CD4-positive, alpha-beta T cell treated with Interleukin-10 for 1 hour (primary cell): ENCODE measurements at regions not wholly inside any gene's neighbourhood (a gene's known extent, or its start where the extent isn't known, plus 50 kb on each side); places are given as distances from the start of the nearest gene placed in this dataset.
"Not testable (repeated sequence)": the region's sequence is repeated elsewhere in the genome, so short reads cannot be mapped to it uniquely, and the experiment has no call there.

ENCODE experiments used
- DNase-seq: peaks from one replicate; pipeline ENCODE4 v3.0.0-alpha.2; 2020

- no peak for DNase-seq
These were observed 284.6 kb downstream of the BCAT1 start for GRCh38 chr12:24664161-24664880.

GRCh38 chr12:24661657-24662096 is 287.2 kb downstream of the BCAT1 start:
- no peak for DNase-seq

- DNase-seq: no peak
These were observed 289.9 kb downstream of the BCAT1 start for GRCh38 chr12:24659016-24659415.

- not testable (repeated sequence) for DNase-seq
These were observed 294.6 kb downstream of the BCAT1 start for GRCh38 chr12:24654344-24654743.

GRCh38 chr12:24649634-24650033 is 299.3 kb downstream of the BCAT1 start:
- no peak for DNase-seq

GRCh38 chr12:24649209-24649608 is 299.7 kb downstream of the BCAT1 start:
- DNase-seq: no peak

- DNase-seq: no peak
These were observed 303.6 kb downstream of the BCAT1 start for GRCh38 chr12:24645254-24645653.

- DNase-seq: no peak
These were observed 305.5 kb downstream of the BCAT1 start for GRCh38 chr12:24643120-24644119.

GRCh38 chr12:24639641-24640040 is 309.3 kb downstream of the BCAT1 start:
- DNase-seq: no peak

- no peak for DNase-seq
These were observed 316.4 kb downstream of the BCAT1 start for GRCh38 chr12:24632466-24632865.

GRCh38 chr12:24631676-24632426 is 317.1 kb downstream of the BCAT1 start:
- DNase-seq: no peak

- DNase-seq: no peak
These were observed 318.0 kb downstream of the BCAT1 start for GRCh38 chr12:24630856-24631255.

- no peak for DNase-seq
These were observed 318.5 kb downstream of the BCAT1 start for GRCh38 chr12:24630446-24630845.

- no peak for DNase-seq
These were observed 323.8 kb downstream of the BCAT1 start for GRCh38 chr12:24625103-24625502.

GRCh38 chr12:24619954-24620353 is 328.9 kb downstream of the BCAT1 start:
- not testable (repeated sequence) for DNase-seq

GRCh38 chr12:24617471-24617870 is 331.4 kb downstream of the BCAT1 start:
- DNase-seq: no peak

- no peak for DNase-seq
These were observed 332.9 kb downstream of the BCAT1 start for GRCh38 chr12:24615967-24616411.

GRCh38 chr12:24608637-24609285 is 340.1 kb downstream of the BCAT1 start:
- DNase-seq: no peak

GRCh38 chr12:24608108-24608507 is 340.8 kb downstream of the BCAT1 start:
- no peak for DNase-seq

GRCh38 chr12:24605916-24606315 is 343.0 kb downstream of the BCAT1 start:
- no peak for DNase-seq

- no peak for DNase-seq
These were observed 343.4 kb downstream of the BCAT1 start for GRCh38 chr12:24605466-24605865.

- DNase-seq: no peak
These were observed 345.5 kb downstream of the BCAT1 start for GRCh38 chr12:24603371-24603770.
